Fibroblast of lung (primary cell): ENCODE measurements at regions not wholly inside any gene's neighbourhood (a gene's known extent, or its start where the extent isn't known, plus 50 kb on each side); places are given as distances from the start of the nearest gene placed in this dataset.

ENCODE experiments used
- DNase-seq, 2 donors: peaks; one replicate each; pipeline versions ENCODE4 v3.0.0 to v3.0.0-alpha.2; 2010; ENCODE audit warnings: low read depth in 2 of 2
- H2AFZ ChIP-seq: 2 replicates; pipeline ENCODE4 v1.5.1; 2012; ENCODE audit warnings: low read length, control low read depth, inconsistent platforms
- H3K27ac ChIP-seq: 2 replicates; pipeline ENCODE4 v1.5.1; 2011; ENCODE audit warnings: low read length, control low read depth; ENCODE audit not compliant: insufficient read depth
- H3K27me3 ChIP-seq: 2 replicates; pipeline ENCODE4 v1.5.1; 2011; ENCODE audit warnings: mild to moderate bottlenecking, low read length; ENCODE audit not compliant: control insufficient read depth, insufficient read depth
- H3K36me3 ChIP-seq: 2 replicates; pipeline ENCODE4 v1.5.1; 2011; ENCODE audit warnings: low read length; ENCODE audit not compliant: control insufficient read depth, insufficient read depth
- H3K4me1 ChIP-seq: 2 replicates; pipeline ENCODE4 v1.5.1; 2011; ENCODE audit warnings: low read length; ENCODE audit not compliant: control insufficient read depth, insufficient read depth; ENCODE audit errors: extremely low read depth
- H3K4me2 ChIP-seq: 2 replicates; pipeline ENCODE4 v1.5.1; 2011; ENCODE audit warnings: low read length, control low read depth; ENCODE audit not compliant: insufficient read depth; ENCODE audit errors: extremely low read depth
- H3K4me3 ChIP-seq, 4 experiments: fragments of 200-600 bp in 1 of 4; sonication (generic) in 1 of 4; replicated peaks in 1 of 4; 2 replicates each; pipeline ENCODE4 v1.5.1; 2011 to 2016; ENCODE audit warnings: low read length in 4 of 4, low read depth in 3 of 4, mild to moderate bottlenecking in 3 of 4, control low read depth in 2 of 4, inconsistent platforms in 1 of 4, mixed read lengths in 1 of 4; ENCODE audit not compliant: insufficient read depth in 1 of 4; ENCODE audit errors: control extremely low read depth in 1 of 4
- H3K79me2 ChIP-seq: 2 replicates; pipeline ENCODE4 v1.5.1; 2012; ENCODE audit warnings: mild to moderate bottlenecking, low read length, inconsistent platforms; ENCODE audit not compliant: control insufficient read depth, insufficient read depth
- H3K9ac ChIP-seq: 2 replicates; pipeline ENCODE4 v1.5.1; 2011; ENCODE audit warnings: mild to moderate bottlenecking, low read length, control low read depth; ENCODE audit not compliant: insufficient read depth
- H3K9me3 ChIP-seq: 2 replicates; pipeline ENCODE4 v1.5.1; 2012; ENCODE audit warnings: low read depth, low read length; ENCODE audit not compliant: control insufficient read depth, insufficient read depth
- H4K20me1 ChIP-seq: 2 replicates; pipeline ENCODE4 v1.5.1; 2011; ENCODE audit warnings: low read length; ENCODE audit not compliant: control insufficient read depth, insufficient read depth; ENCODE audit errors: extremely low read depth
- EZH2 ChIP-seq: IDR thresholded peaks from 2 replicates; pipeline ENCODE4 v1.5.1; 2012; ENCODE audit warnings: low read length, control low read depth, mild to moderate bottlenecking; ENCODE audit errors: missing control alignments
- TF ChIP-seq, protein P1 (sequence below), 2 donors: IDR thresholded peaks in 1 of 2; conservative IDR thresholded peaks in 1 of 2; 1 replicate in 1 of 2; 2 replicates in 1 of 2; pipeline ENCODE4 v1.5.1; 2011 to 2012; ENCODE audit warnings: low read length in 2 of 2, control low read depth in 1 of 2, inconsistent platforms in 1 of 2, low read depth in 1 of 2, mild to moderate bottlenecking in 1 of 2

DNA sequence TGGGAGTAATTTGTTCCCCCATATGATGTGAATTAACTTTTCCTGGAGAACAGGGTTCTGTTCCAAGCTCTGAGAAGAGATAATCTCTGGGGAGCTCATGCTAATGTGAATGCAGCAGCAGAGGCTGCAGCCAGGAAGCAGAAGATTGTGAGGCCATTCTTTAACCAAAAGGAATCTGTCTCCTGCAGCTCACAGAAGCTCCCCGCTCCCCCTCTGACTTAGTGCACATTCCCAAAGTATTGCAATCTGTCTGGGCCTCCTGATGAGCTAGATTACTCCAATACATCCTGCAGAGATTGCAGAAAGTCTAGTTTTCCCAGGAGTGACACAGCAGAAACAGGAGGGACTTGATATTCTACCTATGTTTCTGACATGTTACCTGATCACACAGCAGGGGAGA, 420.6 kb upstream of the FAT3 start:
- Histone ChIP-seq H3K36me3 (no peaks in the 10 kb centered on the region), H3K79me2 (no peaks in the 10 kb centered on the region), H3K4me3 (no peak overlapping the region), H3K9ac (no peak overlapping the region), H3K4me1 (no peaks in the 10 kb centered on the region), H3K4me2 (no peak overlapping the region), H3K9me3 (no peaks in the 10 kb centered on the region), H3K27ac (no peak overlapping the region), H2AFZ (no peak overlapping the region), H3K27me3 (no peaks in the 10 kb centered on the region), H4K20me1 (no peaks in the 10 kb centered on the region)
- DNase-seq: peak in 1 of 2 donors; percentile 64
- TF ChIP-seq, protein P1, sequence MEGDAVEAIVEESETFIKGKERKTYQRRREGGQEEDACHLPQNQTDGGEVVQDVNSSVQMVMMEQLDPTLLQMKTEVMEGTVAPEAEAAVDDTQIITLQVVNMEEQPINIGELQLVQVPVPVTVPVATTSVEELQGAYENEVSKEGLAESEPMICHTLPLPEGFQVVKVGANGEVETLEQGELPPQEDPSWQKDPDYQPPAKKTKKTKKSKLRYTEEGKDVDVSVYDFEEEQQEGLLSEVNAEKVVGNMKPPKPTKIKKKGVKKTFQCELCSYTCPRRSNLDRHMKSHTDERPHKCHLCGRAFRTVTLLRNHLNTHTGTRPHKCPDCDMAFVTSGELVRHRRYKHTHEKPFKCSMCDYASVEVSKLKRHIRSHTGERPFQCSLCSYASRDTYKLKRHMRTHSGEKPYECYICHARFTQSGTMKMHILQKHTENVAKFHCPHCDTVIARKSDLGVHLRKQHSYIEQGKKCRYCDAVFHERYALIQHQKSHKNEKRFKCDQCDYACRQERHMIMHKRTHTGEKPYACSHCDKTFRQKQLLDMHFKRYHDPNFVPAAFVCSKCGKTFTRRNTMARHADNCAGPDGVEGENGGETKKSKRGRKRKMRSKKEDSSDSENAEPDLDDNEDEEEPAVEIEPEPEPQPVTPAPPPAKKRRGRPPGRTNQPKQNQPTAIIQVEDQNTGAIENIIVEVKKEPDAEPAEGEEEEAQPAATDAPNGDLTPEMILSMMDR (conservative IDR thresholded peaks at IDR 0.05 in 1 of 2, IDR thresholded peaks at IDR 0.05 in 1 of 2; ENCODE audit: low read depth in 1 of 2, low read length in 2 of 2): no peak
- TF ChIP-seq EZH2: no peak

DNA sequence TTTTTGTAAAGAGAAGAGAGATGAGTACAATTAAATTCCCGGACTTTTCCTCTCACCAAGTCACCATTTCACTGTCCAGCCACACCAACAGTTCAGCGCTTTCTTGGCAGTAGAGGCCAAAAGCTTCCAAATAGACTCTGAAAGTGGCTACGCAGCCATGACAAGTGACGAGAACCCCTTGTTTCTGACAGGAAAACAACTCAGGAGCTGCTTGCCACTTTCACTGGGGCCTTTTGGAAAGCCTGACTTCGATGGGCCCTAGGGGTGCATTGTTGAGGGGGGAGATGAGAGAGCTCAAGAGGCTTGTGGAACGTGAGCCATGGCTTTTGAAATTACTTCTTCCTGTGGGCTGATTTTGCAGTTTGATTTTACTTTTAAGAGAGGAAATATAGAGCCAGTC, 422.1 kb upstream of the FAT3 start:
- no peaks in the 10 kb centered on the region for H3K27me3 ChIP-seq
- TF ChIP-seq EZH2: no peak
- TF ChIP-seq, protein P1 (conservative IDR thresholded peaks at IDR 0.05 in 1 of 2, IDR thresholded peaks at IDR 0.05 in 1 of 2; ENCODE audit: low read depth in 1 of 2, low read length in 2 of 2): no peak
- no peaks in the 10 kb centered on the region for H3K4me1 ChIP-seq
- no peak overlapping the region for H3K27ac ChIP-seq
- H3K36me3 ChIP-seq: no peaks in the 10 kb centered on the region
- H2AFZ ChIP-seq: no peak overlapping the region
- H3K9me3 ChIP-seq: no peaks in the 10 kb centered on the region
- H4K20me1 ChIP-seq: no peaks in the 10 kb centered on the region
- H3K79me2 ChIP-seq: no peaks in the 10 kb centered on the region
- H3K4me2 ChIP-seq: no peak overlapping the region
- H3K4me3 ChIP-seq: no peak overlapping the region
- H3K9ac ChIP-seq: no peak overlapping the region
- DNase-seq: no peak

DNA sequence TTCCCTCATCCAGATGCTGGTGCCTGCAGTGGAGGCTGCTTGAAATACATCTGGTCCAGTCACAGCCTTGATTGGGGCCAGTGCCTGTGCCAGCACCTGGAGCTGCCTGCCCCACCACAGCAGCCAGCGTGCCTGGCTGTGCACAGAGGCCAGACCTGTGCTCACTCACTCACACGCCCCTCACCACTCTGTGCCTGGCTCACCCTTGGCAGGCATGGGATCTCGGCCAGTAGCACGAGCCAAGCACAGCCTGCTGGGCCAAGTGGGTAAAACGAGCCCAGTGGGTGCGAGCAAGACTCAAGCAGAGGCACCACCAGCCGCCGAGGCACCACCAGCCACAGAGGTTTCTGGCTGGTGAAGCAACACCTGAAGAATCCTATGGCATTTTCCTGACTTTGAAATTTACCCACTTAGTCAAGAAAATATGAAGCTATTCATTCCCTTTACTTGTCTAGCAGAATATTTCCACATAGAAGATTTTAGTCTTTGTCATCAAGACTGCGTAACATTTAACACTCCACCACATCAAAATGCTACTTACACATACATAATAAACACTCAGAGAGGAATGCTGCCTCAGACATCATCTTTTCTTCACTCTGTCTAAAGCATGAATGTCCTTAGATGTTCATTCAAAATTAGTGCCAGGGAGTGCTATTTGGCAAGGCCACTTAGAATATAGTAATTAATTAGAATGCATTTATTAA, 424.3 kb upstream of the FAT3 start:
- no peak for TF ChIP-seq EZH2
- TF ChIP-seq, protein P1 (conservative IDR thresholded peaks at IDR 0.05 in 1 of 2, IDR thresholded peaks at IDR 0.05 in 1 of 2; ENCODE audit: low read depth in 1 of 2, low read length in 2 of 2): no peak
- no peak overlapping the region for H2AFZ ChIP-seq

More for the DNA sequence above, 424.3 kb upstream of the FAT3 start:
- no peak for DNase-seq
- Histone ChIP-seq H3K36me3 (no peaks in the 10 kb centered on the region), H3K4me3 (no peak overlapping the region), H3K4me2 (no peak overlapping the region), H3K4me1 (no peaks in the 10 kb centered on the region), H3K27ac (no peak overlapping the region), H4K20me1 (no peaks in the 10 kb centered on the region), H3K27me3 (no peaks in the 10 kb centered on the region), H3K9me3 (no peaks in the 10 kb centered on the region), H3K9ac (no peak overlapping the region), H3K79me2 (no peaks in the 10 kb centered on the region)
